Smooth muscle cell (in vitro differentiated cells): ENCODE measurements at regions not wholly inside any gene's neighbourhood (a gene's known extent, or its start where the extent isn't known, plus 50 kb on each side); places are given as distances from the start of the nearest gene placed in this dataset.

Source experiments
- DNase-seq: peaks from one replicate; lab custom pipeline; 2025; ENCODE audit not compliant: unreplicated experiment; lab: John Stamatoyannopoulos, UW
- H2AFZ ChIP-seq: fragments of 200-600 bp; sonication (generic); 2 replicates; pipeline ENCODE4 v1.6.0; 2016; ENCODE audit warnings: antibody characterized with exemption, low read depth, mild to moderate bottlenecking
- H3F3A ChIP-seq: fragments of 200-600 bp; sonication (generic); 2 replicates; pipeline ENCODE4 v1.6.0; 2017; ENCODE audit warnings: antibody characterized with exemption, low read depth
- H3K27ac ChIP-seq: fragments of 200-600 bp; sonication (generic); 2 replicates; pipeline ENCODE4 v1.5.1; 2016; ENCODE audit warnings: low read depth, mild to moderate bottlenecking
- H3K27me3 ChIP-seq: fragments of 200-600 bp; sonication (generic); 2 replicates; pipeline ENCODE4 v1.6.1; 2016; ENCODE audit warnings: low read depth, mild to moderate bottlenecking
- H3K36me3 ChIP-seq: fragments of 200-600 bp; sonication (generic); 2 replicates; pipeline ENCODE4 v1.5.1; 2016; ENCODE audit warnings: low read depth
- H3K4me1 ChIP-seq: fragments of 200-600 bp; sonication (generic); 2 replicates; pipeline ENCODE4 v1.5.1; 2016; ENCODE audit warnings: low read depth
- H3K4me2 ChIP-seq: fragments of 200-600 bp; sonication (generic); 2 replicates; pipeline ENCODE4 v1.6.0; 2016; ENCODE audit warnings: mild to moderate bottlenecking
- H3K4me3 ChIP-seq: fragments of 200-600 bp; sonication (generic); 2 replicates; pipeline ENCODE4 v1.5.1; 2016; ENCODE audit warnings: mild to moderate bottlenecking
- H3K79me2 ChIP-seq: fragments of 200-600 bp; sonication (generic); 2 replicates; pipeline ENCODE4 v1.6.0; 2016; ENCODE audit warnings: low read depth, mild to moderate bottlenecking
- H3K9ac ChIP-seq: fragments of 200-600 bp; sonication (generic); 2 replicates; pipeline ENCODE4 v1.6.0; 2016; ENCODE audit warnings: low read depth
- H3K9me3 ChIP-seq: fragments of 200-600 bp; sonication (generic); replicated peaks from 2 replicates; pipeline ENCODE4 v1.5.1; 2016; ENCODE audit warnings: low read depth
- H4K20me1 ChIP-seq: fragments of 200-600 bp; sonication (generic); 2 replicates; pipeline ENCODE4 v1.6.0; 2016; ENCODE audit warnings: low read depth
- WGBS: methylation state at CpG from one replicate; pipeline ENCODE4 v1.1.7; 2016; ENCODE audit warnings: low lambda C conversion rate; 5-methylcytosine and 5-hydroxymethylcytosine counted together
- TF ChIP-seq, protein P1 (sequence below): fragments of 200-600 bp; sonication (generic); IDR thresholded peaks from 2 replicates; pipeline ENCODE4 v1.5.1; 2017; ENCODE audit warnings: borderline replicate concordance, mild to moderate bottlenecking, antibody characterized with exemption; ENCODE audit not compliant: insufficient read depth, poor library complexity, severe bottlenecking

DNA sequence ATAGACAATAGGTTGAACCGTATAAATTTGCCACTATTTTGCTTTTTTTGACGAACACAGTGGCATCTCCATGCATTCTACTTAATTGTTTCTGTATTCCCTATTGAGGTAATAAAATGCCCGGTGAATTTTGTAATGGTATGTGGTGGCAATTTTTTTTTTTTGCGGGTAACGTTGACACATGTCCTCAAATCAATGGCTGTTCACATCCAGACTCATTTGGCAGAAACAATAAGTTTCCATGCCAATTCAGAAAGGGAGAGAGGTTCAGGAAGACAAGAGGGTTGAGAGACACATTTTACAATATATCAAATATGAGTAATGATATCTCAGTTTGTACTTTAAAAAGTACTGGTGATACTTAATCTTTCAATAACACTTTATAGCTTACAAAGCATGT lies 463.9 kb downstream of the WDR72 start:
- 93% methylated on average over 5 of the region's 5 CpGs for WGBS
- TF ChIP-seq, protein P1, sequence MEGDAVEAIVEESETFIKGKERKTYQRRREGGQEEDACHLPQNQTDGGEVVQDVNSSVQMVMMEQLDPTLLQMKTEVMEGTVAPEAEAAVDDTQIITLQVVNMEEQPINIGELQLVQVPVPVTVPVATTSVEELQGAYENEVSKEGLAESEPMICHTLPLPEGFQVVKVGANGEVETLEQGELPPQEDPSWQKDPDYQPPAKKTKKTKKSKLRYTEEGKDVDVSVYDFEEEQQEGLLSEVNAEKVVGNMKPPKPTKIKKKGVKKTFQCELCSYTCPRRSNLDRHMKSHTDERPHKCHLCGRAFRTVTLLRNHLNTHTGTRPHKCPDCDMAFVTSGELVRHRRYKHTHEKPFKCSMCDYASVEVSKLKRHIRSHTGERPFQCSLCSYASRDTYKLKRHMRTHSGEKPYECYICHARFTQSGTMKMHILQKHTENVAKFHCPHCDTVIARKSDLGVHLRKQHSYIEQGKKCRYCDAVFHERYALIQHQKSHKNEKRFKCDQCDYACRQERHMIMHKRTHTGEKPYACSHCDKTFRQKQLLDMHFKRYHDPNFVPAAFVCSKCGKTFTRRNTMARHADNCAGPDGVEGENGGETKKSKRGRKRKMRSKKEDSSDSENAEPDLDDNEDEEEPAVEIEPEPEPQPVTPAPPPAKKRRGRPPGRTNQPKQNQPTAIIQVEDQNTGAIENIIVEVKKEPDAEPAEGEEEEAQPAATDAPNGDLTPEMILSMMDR = no peak
- no peaks in the 10 kb centered on the region for H3F3A ChIP-seq
- H2AFZ ChIP-seq = no peak overlapping the region
- H3K4me2 ChIP-seq = no peak overlapping the region
- no peaks in the 10 kb centered on the region for H3K9me3 ChIP-seq
- no peak overlapping the region for H3K9ac ChIP-seq
- DNase-seq = no peak
- no peaks in the 10 kb centered on the region for H4K20me1 ChIP-seq
- H3K36me3 ChIP-seq = no peaks in the 10 kb centered on the region
- no peak overlapping the region for H3K4me3 ChIP-seq
- H3K79me2 ChIP-seq = no peaks in the 10 kb centered on the region
- no peak overlapping the region for H3K27ac ChIP-seq
- H3K4me1 ChIP-seq = no peaks in the 10 kb centered on the region
- H3K27me3 ChIP-seq = no peaks in the 10 kb centered on the region

DNA sequence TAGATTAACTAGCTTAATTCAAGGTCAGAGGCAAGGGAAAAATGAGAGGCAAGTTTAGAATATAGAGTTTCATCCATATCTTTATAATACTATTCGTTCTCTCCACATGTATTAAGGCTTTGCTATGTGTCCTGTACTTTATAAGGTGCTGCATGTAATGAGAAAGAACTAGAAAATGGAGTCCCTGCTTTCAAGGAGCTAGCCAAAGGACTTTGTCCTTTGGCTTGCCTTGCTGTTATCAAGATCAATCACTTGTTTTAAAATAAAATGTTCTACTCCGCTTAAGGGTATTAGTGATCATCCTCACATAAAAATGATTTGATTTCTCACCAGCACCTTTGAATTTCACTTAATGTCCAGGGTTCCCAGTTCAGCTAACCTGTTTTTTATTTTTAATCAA lies 470.9 kb downstream of the WDR72 start:
- H3K4me1 ChIP-seq = no peaks in the 10 kb centered on the region
- no peaks in the 10 kb centered on the region for H3K9me3 ChIP-seq
- H3K27me3 ChIP-seq = no peaks in the 10 kb centered on the region
- H3F3A ChIP-seq = no peaks in the 10 kb centered on the region
- no peaks in the 10 kb centered on the region for H3K79me2 ChIP-seq
- no peak overlapping the region for H3K27ac ChIP-seq
- no peak overlapping the region for H3K4me2 ChIP-seq
- H3K9ac ChIP-seq = no peak overlapping the region
- no peaks in the 10 kb centered on the region for H4K20me1 ChIP-seq
- H3K4me3 ChIP-seq = no peak overlapping the region
- no peak overlapping the region for H2AFZ ChIP-seq
- TF ChIP-seq, protein P1 = no peak
- no peak for DNase-seq
- no peaks in the 10 kb centered on the region for H3K36me3 ChIP-seq
- 75% methylated on average over 2 of the region's 2 CpGs for WGBS

DNA sequence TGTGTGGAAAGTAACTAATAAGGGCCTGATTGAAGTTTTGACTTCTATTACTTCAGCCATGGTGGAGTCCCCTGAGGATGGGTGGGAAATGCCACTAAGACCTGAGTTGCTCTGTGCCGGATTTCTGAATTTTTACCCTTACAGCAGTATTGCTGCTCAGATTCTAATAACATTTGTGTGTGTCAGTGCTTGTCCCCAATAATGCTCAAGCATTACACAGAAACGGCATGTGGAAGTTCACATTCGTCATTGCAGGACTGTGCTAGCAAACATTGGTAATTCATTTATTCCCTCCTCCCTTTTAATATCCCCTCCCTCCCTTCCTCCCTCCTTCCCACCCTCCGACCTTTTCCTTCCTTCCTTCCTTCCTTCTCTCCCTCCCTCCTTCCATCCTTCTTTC lies 484.5 kb upstream of the ONECUT1 start:
- H2AFZ ChIP-seq = no peak overlapping the region
- H3K4me1 ChIP-seq = no peaks in the 10 kb centered on the region
- no peaks in the 10 kb centered on the region for H3K27me3 ChIP-seq
- no peaks in the 10 kb centered on the region for H3K79me2 ChIP-seq
- no peak for DNase-seq
- no peaks in the 10 kb centered on the region for H3F3A ChIP-seq
- no peak overlapping the region for H3K27ac ChIP-seq
- H4K20me1 ChIP-seq = no peaks in the 10 kb centered on the region
- H3K4me2 ChIP-seq = no peak overlapping the region
- no peaks in the 10 kb centered on the region for H3K36me3 ChIP-seq
- no peak overlapping the region for H3K9ac ChIP-seq
- TF ChIP-seq, protein P1 = no peak
- no peaks in the 10 kb centered on the region for H3K9me3 ChIP-seq
- WGBS = 60% methylated on average over 4 of the region's 4 CpGs
- H3K4me3 ChIP-seq = no peak overlapping the region

DNA sequence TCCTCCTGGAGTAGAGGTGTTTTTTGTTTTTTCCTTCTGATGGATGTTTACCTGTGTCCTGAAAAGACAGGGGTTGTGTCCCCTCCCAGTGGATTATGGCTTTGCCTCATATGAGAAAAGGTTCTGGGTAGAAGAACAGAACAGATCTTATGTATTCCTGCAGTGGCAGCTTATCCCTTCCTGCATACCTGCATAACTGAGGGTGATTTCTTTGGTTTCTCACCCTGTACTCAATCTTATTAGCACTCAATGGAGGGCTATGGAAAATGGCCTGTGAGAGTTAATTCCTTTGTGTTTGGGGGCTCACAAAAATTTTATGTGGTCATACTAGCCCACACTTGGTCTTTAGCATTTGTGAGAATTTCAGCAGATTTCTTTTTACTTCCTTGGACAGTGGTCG lies 482.0 kb upstream of the ONECUT1 start:
- no peak overlapping the region for H3K27ac ChIP-seq
- TF ChIP-seq, protein P1 = no peak
- H3F3A ChIP-seq = no peaks in the 10 kb centered on the region
- no peaks in the 10 kb centered on the region for H3K9me3 ChIP-seq
- H3K9ac ChIP-seq = no peak overlapping the region
- DNase-seq = no peak
- H3K27me3 ChIP-seq = no peaks in the 10 kb centered on the region
- H3K79me2 ChIP-seq = no peaks in the 10 kb centered on the region
- 0% methylated on average over 1 of the region's 1 CpG for WGBS
- H3K36me3 ChIP-seq = no peaks in the 10 kb centered on the region
- no peaks in the 10 kb centered on the region for H4K20me1 ChIP-seq
- H3K4me2 ChIP-seq = no peak overlapping the region
- H2AFZ ChIP-seq = no peak overlapping the region
- no peaks in the 10 kb centered on the region for H3K4me1 ChIP-seq
- H3K4me3 ChIP-seq = no peak overlapping the region
